HEK293 (cell line): ENCODE measurements at regions not wholly inside any gene's neighbourhood (a gene's known extent, or its start where the extent isn't known, plus 50 kb on each side); places are given as distances from the start of the nearest gene placed in this dataset.

Experiments used
- CTCF ChIA-PET: fragments of 350-600 bp; formaldehyde crosslinking; extraction: SDS; loops from one replicate; lab custom pipeline; 2021; ENCODE audit warnings: antibody characterized with exemption; lab: Yijun Ruan, JAX
- POLR2A ChIA-PET: fragments of 300-600 bp; formaldehyde crosslinking; extraction: SDS; loops from one replicate; lab custom pipeline; 2020; ENCODE audit warnings: antibody characterized with exemption, inconsistent platforms; lab: Yijun Ruan, JAX
- H3K27ac ChIP-seq: fragments of 200-500 bp; sonication (Bioruptor generic); 2 replicates; pipeline ENCODE4 v1.5.1; 2014; ENCODE audit warnings: low read depth, low read length, control low read depth, inconsistent platforms; ENCODE audit errors: extremely low read depth
- H3K36me3 ChIP-seq, 2 experiments: fragments of 200-500 bp in 1 of 2; sonication (Bioruptor generic) in 1 of 2; 1 replicate in 1 of 2; 2 replicates in 1 of 2; pipeline ENCODE4 v1.5.1; 2014 to 2017; ENCODE audit warnings: inconsistent platforms in 2 of 2, low read length in 2 of 2; ENCODE audit not compliant: control insufficient read depth in 2 of 2, insufficient read depth in 1 of 2
- H3K4me1 ChIP-seq: fragments of 200-500 bp; sonication (Bioruptor generic); 2 replicates; pipeline ENCODE4 v1.5.1; 2014; ENCODE audit warnings: mild to moderate bottlenecking, low read length, inconsistent platforms; ENCODE audit not compliant: control insufficient read depth, insufficient read depth
- H3K4me3 ChIP-seq: 2 replicates; pipeline ENCODE4 v1.5.1; 2011; ENCODE audit warnings: low read depth, mild to moderate bottlenecking, control low read depth, low read length, moderate library complexity
- H3K9me3 ChIP-seq: fragments of 200-500 bp; sonication (Bioruptor generic); 2 replicates; pipeline ENCODE4 v1.5.1; 2014; ENCODE audit warnings: low read depth, low read length, inconsistent platforms; ENCODE audit not compliant: control insufficient read depth, insufficient read depth
- BCL11B ChIP-seq: fragments of 450-650 bp; formaldehyde crosslinking; IDR thresholded peaks from 2 replicates; pipeline ENCODE4 v1.5.1; 2016; ENCODE audit warnings: low read depth, missing biosample characterization, missing genetic modification characterization
- FEZF1 ChIP-seq: fragments of 450-650 bp; formaldehyde crosslinking; IDR thresholded peaks from 2 replicates; pipeline ENCODE4 v1.5.1; 2016; ENCODE audit warnings: missing biosample characterization, missing genetic modification characterization
- KLF9 ChIP-seq: fragments of 450-650 bp; formaldehyde crosslinking; IDR thresholded peaks from 2 replicates; pipeline ENCODE4 v1.5.1; 2016; ENCODE audit warnings: missing biosample characterization, missing genetic modification characterization, low read depth
- OVOL3 ChIP-seq: fragments of 450-650 bp; formaldehyde crosslinking; IDR thresholded peaks from 2 replicates; pipeline ENCODE4 v1.5.1; 2016; ENCODE audit warnings: missing biosample characterization, missing genetic modification characterization
- REPIN1 ChIP-seq: fragments of 450-650 bp; formaldehyde crosslinking; IDR thresholded peaks from 2 replicates; pipeline ENCODE4 v1.5.1; 2017; ENCODE audit warnings: missing biosample characterization, missing genetic modification characterization, low read depth
- SETDB1 ChIP-seq: IDR thresholded peaks from one replicate; pipeline ENCODE4 v1.6.1; 2017; ENCODE audit warnings: mild to moderate bottlenecking, low read length, moderate library complexity, mixed read lengths; ENCODE audit not compliant: insufficient read length
- YY1 ChIP-seq: fragments of 450-650 bp; formaldehyde crosslinking; IDR thresholded peaks from 2 replicates; pipeline ENCODE4 v1.5.1; 2018; ENCODE audit warnings: missing biosample characterization, missing genetic modification characterization
- ZBTB17 ChIP-seq: fragments of 450-650 bp; formaldehyde crosslinking; IDR thresholded peaks from 2 replicates; pipeline ENCODE4 v1.5.1; 2016; ENCODE audit warnings: missing biosample characterization, missing genetic modification characterization
- ZFP69B ChIP-seq: fragments of 450-650 bp; formaldehyde crosslinking; IDR thresholded peaks from 2 replicates; pipeline ENCODE4 v1.5.1; 2016; ENCODE audit warnings: missing biosample characterization, missing genetic modification characterization
- ZNF112 ChIP-seq: fragments of 450-650 bp; formaldehyde crosslinking; IDR thresholded peaks from 2 replicates; pipeline ENCODE4 v1.5.0; 2017; ENCODE audit warnings: missing biosample characterization, missing genetic modification characterization
- ZNF121 ChIP-seq: fragments of 450-650 bp; formaldehyde crosslinking; IDR thresholded peaks from 2 replicates; pipeline ENCODE4 v1.5.1; 2016; ENCODE audit warnings: missing biosample characterization, missing genetic modification characterization
- ZNF266 ChIP-seq: fragments of 450-650 bp; formaldehyde crosslinking; IDR thresholded peaks from 2 replicates; pipeline ENCODE4 v1.5.1; 2016; ENCODE audit warnings: missing biosample characterization, missing genetic modification characterization, low read depth
- ZNF335 ChIP-seq: fragments of 450-650 bp; formaldehyde crosslinking; conservative IDR thresholded peaks from 2 replicates; pipeline ENCODE4 v1.5.1; 2016; ENCODE audit warnings: missing biosample characterization, missing genetic modification characterization
- ZNF350 ChIP-seq: fragments of 450-650 bp; formaldehyde crosslinking; IDR thresholded peaks from 2 replicates; pipeline ENCODE4 v1.5.0; 2017; ENCODE audit warnings: missing biosample characterization, mild to moderate bottlenecking, missing genetic modification characterization
- ZNF510 ChIP-seq: fragments of 450-650 bp; formaldehyde crosslinking; IDR thresholded peaks from 2 replicates; pipeline ENCODE4 v1.5.1; 2018; ENCODE audit warnings: mild to moderate bottlenecking, missing genetic modification characterization, missing biosample characterization; ENCODE audit not compliant: insufficient replicate concordance
- ZNF514 ChIP-seq: fragments of 450-650 bp; formaldehyde crosslinking; IDR thresholded peaks from 2 replicates; pipeline ENCODE4 v1.5.1; 2016; ENCODE audit warnings: missing biosample characterization, missing genetic modification characterization
- ZNF548 ChIP-seq: fragments of 450-650 bp; formaldehyde crosslinking; IDR thresholded peaks from 2 replicates; pipeline ENCODE4 v1.5.1; 2016; ENCODE audit warnings: missing biosample characterization, missing genetic modification characterization
- ZNF777 ChIP-seq: fragments of 450-650 bp; formaldehyde crosslinking; IDR thresholded peaks from 2 replicates; pipeline ENCODE4 v1.5.1; 2017; ENCODE audit warnings: missing biosample characterization, missing genetic modification characterization, borderline replicate concordance
- ZSCAN23 ChIP-seq: fragments of 450-650 bp; formaldehyde crosslinking; IDR thresholded peaks from 2 replicates; pipeline ENCODE4 v1.5.1; 2016; ENCODE audit warnings: missing biosample characterization, missing genetic modification characterization
- TF ChIP-seq, protein P1 (sequence below): fragments of 450-650 bp; formaldehyde crosslinking; IDR thresholded peaks from 2 replicates; pipeline ENCODE4 v1.5.1; 2016; ENCODE audit warnings: missing biosample characterization, missing genetic modification characterization
- TF ChIP-seq, protein P2 (sequence below): fragments of 450-650 bp; formaldehyde crosslinking; IDR thresholded peaks from 2 replicates; pipeline ENCODE4 v1.5.1; 2016; ENCODE audit warnings: missing biosample characterization, missing genetic modification characterization
- TF ChIP-seq, protein P3 (sequence below): fragments of 450-650 bp; formaldehyde crosslinking; IDR thresholded peaks from 2 replicates; pipeline ENCODE4 v1.5.1; 2016; ENCODE audit warnings: missing biosample characterization, missing genetic modification characterization

DNA sequence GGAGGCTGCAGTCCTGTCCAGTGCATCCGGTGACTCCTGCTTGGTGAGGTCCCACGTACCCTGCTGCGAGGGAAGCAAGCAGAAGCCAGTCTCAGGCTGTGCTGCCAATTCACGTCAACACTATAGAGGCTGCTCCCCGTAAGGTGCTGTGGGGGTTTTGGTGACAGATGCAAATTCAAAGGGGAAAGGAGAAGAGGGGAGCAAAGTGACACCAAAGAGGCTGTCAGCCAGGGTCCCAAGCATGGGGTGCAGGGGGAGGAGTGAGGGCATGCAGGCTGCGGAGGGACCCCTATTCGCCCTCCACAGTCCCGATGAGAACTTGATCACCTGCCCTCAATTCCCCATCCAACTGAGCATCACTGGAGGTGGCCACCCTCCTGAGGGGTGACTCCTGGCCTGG is 179.4 kb upstream of the HS6ST1 start:
- no peaks in the 10 kb centered on the region for H3K4me1 ChIP-seq
- no peak overlapping the region for H3K4me3 ChIP-seq
- CTCF ChIA-PET = no interaction called here
- no peaks in the 10 kb centered on the region for H3K9me3 ChIP-seq
- no peak overlapping the region for H3K27ac ChIP-seq
- H3K36me3 ChIP-seq = no peaks in the 10 kb centered on the region
- TF ChIP-seq OVOL3 (tag by site-specific recombination) = no peak
- no peak for TF ChIP-seq ZNF548 (tag by site-specific recombination)
- TF ChIP-seq, protein P1, sequence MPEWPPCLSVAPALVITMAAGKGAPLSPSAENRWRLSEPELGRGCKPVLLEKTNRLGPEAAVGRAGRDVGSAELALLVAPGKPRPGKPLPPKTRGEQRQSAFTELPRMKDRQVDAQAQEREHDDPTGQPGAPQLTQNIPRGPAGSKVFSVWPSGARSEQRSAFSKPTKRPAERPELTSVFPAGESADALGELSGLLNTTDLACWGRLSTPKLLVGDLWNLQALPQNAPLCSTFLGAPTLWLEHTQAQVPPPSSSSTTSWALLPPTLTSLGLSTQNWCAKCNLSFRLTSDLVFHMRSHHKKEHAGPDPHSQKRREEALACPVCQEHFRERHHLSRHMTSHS = no peak
- TF ChIP-seq, protein P2, sequence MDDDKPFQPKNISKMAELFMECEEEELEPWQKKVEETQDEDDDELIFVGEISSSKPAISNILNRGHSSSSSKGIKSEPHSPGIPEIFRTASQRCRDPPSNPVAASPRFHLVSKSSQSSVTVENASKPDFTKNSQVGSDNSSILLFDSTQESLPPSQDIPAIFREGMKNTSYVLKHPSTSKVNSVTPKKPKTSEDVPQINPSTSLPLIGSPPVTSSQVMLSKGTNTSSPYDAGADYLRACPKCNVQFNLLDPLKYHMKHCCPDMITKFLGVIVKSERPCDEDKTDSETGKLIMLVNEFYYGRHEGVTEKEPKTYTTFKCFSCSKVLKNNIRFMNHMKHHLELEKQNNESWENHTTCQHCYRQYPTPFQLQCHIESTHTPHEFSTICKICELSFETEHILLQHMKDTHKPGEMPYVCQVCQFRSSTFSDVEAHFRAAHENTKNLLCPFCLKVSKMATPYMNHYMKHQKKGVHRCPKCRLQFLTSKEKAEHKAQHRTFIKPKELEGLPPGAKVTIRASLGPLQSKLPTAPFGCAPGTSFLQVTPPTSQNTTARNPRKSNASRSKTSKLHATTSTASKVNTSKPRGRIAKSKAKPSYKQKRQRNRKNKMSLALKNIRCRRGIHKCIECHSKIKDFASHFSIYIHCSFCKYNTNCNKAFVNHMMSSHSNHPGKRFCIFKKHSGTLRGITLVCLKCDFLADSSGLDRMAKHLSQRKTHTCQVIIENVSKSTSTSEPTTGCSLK (tag by site-specific recombination) = no peak
- TF ChIP-seq ZFP69B (tag by site-specific recombination) = no peak
- TF ChIP-seq ZNF777 (tag by site-specific recombination) = no peak
- no peak for TF ChIP-seq BCL11B (tag by site-specific recombination)
- TF ChIP-seq KLF9 = no peak
- no peak for TF ChIP-seq ZNF266
- TF ChIP-seq, protein P3, sequence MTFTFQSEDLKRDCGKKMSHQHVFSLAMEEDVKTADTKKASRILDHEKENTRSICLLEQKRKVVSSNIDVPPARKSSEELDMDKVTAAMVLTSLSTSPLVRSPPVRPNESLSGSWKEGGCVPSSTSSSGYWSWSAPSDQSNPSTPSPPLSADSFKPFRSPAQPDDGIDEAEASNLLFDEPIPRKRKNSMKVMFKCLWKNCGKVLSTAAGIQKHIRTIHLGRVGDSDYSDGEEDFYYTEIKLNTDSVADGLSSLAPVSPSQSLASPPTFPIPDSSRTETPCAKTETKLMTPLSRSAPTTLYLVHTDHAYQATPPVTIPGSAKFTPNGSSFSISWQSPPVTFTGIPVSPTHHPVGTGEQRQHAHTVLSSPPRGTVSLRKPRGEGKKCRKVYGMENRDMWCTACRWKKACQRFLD = no peak
- TF ChIP-seq ZBTB17 (tag by site-specific recombination) = no peak
- no peak for TF ChIP-seq ZNF112 (tag by site-specific recombination)
- TF ChIP-seq FEZF1 (tag by site-specific recombination) = no peak
- TF ChIP-seq ZSCAN23 (tag by site-specific recombination) = no peak
- TF ChIP-seq ZNF510 (tag by site-specific recombination) = no peak
- TF ChIP-seq REPIN1 (tag by site-specific recombination) = no peak
- no peak for TF ChIP-seq YY1 (tag by site-specific recombination)
- TF ChIP-seq ZNF514 (tag by site-specific recombination) = no peak
- TF ChIP-seq, all 188 proteins: peak for 0
- POLR2A ChIA-PET = no interaction called here

DNA sequence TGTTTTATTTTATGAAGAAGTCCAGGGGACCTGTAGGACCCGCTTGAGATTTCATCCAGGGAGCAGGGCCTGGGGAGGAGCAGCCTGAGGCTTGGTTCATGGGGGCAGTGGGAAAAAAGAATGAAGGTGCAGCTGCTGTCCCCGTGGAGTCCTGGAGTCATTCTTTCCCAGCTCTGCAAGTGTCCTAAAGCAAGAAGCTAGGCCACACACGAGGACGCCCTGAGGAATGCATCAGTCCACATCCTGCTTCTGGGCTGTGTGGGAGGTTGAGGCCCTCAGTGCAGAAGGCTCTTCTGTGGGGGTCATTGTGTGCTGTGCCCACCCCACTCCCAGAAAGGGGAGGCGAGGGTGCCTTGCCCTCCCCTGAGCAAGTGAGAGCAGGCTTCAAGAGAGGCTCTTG is 179.9 kb upstream of the HS6ST1 start:
- POLR2A ChIA-PET = no interaction called here
- H3K36me3 ChIP-seq = no peaks in the 10 kb centered on the region
- no peaks in the 10 kb centered on the region for H3K4me1 ChIP-seq
- no peak for TF ChIP-seq SETDB1
- no peak for TF ChIP-seq ZNF350 (tag by site-specific recombination)
- no peak for TF ChIP-seq ZNF335 (tag by site-specific recombination)
- no peak for TF ChIP-seq ZNF121 (tag by site-specific recombination)
- no peak overlapping the region for H3K27ac ChIP-seq
- no peak overlapping the region for H3K4me3 ChIP-seq
- H3K9me3 ChIP-seq = no peaks in the 10 kb centered on the region
- CTCF ChIA-PET = interaction anchor here (0.7 kb wide), 1 partner anchor 249 kb away, joined by 4 read pairs; no protein-coding TSS in a partner anchor
